Hippocampal formation (tissue), 2 donors: ENCODE measurements at regions not wholly inside any gene's neighbourhood (a gene's known extent, or its start where the extent isn't known, plus 50 kb on each side); places are given as distances from the start of the nearest gene placed in this dataset.
A peak's percentile ranks its signal among the peaks of the same experiment; 100 is the strongest.

Experiments
- DNase-seq, 2 donors: peaks; one replicate each; lab custom pipeline; 2025; lab: John Stamatoyannopoulos, UW

DNA sequence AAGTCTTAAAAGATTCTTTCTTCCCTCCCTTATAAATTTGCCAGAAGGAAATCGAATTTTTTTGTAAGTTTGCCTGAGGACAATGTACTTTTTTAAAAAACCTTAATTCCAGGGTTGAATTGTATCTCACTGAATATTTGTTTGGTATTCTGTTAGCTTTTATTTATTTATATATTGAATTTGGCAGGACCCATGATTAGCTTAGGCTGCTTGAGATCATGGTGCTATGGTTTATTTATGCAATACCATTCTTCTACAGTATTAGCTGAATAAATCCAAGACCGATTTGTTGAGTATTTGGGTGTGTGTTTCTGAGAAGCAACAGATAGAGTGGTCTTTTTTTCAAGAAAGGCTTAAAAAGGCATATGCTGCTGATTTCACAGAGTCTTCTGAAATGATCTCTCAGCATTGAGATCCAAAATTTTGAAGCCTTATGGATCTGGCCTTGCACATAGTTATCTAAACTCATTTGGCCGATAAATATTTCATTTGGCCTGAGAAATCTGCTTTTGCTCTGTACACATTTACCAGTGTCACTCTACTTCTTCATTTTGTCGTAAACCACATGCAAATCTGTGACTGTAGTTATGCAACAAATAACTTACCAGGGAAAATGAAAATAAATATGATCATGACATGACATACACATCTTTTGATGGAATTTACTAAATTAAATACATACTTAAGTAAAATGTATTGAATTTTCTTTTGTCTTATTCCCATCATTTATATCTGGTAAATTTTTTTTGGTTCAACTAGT lies 265.8 kb upstream of the FLRT2 start:
- no peak for DNase-seq

DNA sequence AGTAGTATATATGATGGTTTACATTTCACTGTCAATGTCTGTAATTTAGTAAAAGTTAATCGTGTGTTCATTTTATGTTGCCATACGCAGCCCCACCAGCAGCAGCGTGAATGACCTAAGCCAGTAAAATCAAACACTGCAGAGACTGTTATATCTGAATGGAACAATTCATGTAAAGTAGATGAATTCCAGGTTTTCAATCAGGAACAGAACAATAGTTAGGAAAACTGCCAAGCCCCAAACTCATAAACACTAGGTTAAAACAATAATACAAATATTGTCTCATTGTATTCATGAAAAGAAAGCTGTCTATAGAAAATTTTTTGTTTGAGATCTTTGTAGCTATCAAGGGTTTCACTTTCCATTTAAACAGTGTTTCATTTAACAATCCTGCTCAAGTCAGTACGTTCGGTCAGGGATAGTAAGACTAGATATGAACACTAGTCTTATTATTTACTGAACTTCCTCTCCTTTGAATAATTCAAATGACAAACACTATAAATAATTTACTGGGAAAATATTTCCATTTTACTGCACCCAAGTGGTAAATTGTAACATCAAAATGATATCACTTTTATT lies 256.8 kb upstream of the FLRT2 start:
- peak in 1 of 2 donors; percentile 60 for DNase-seq

- DNase-seq = no peak
Observed at GRCh38 chr14:85273952-85274351, 256.0 kb upstream of the FLRT2 start.

DNA sequence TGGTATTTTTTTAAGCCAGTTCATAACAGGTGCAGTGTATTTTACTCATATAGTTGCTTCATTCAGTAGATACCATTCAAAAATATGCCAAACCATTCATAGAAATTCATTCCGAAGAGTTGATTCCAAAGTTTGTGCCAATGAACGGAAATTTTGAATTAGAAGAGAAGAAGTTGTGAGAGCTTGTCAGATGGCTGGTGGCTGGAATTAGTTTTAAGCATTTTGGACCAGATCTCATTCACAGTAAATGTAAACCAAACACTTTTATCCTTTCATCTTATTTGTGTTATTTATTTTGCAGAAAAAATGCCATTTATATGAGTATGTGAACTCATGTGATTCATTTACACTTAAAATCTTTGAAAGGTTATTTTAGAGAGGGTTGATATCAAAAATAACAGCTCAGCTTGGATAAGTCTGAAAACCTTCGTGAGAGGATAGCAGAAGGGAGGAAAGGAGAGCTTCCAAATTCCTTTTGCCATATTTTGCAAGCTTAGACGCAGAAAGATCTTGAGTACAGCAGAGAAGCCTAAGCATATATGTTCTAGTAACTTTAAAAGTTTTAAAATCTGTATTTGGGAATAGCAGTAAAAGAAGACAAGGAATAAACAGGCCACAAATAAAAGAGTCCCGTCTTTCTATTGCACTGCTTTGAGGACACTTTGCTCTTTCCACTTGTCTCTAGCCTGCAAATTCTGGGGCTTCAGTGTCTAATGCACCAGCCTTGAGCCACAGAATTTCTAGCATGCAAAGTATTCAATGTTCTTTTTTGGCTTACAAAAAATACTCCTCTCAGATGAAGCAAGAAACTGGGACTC lies 253.6 kb upstream of the FLRT2 start:
- DNase-seq = no peak

- DNase-seq = no peak
Observed at GRCh38 chr14:85276979-85277228, 253.0 kb upstream of the FLRT2 start.

DNA sequence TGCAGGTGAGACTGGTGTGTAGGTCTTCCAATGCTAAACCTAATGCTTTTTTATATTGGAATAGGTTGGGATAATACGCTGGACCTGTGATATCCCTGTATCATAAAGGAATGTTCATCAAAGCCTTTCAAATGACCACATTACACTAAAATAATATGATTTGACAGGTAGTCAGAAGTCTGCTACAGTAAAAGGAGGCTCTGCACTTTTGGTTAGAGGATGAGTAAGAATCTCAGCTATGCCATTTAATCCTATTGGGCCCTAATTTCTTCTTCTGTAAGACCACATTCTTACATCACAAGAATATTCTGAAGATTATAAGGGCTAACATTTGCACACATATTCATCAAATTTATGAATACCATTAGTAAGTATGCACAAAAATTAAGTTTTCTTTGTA lies 250.5 kb upstream of the FLRT2 start:
- no peak for DNase-seq

DNA sequence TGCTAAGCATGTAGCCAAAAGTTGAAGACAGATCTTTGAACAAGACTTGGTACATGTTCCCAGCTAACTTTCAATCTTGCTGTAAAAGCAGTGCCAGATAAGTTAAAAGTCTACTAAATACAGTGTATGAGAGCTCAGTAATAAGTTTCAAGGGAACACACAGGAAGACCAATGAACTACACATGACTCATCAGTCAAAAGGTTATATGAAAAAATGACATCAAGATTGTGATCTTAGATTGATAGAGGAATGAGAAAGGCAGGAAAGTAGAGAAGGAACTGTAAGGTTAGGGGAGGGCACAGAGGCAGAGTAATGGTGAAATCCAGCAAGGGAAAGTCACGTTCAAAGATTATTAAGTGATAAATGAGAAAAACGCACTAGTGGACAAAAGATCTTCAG lies 249.9 kb upstream of the FLRT2 start:
- no peak for DNase-seq

- DNase-seq = no peak
Observed at GRCh38 chr14:85281921-85282320, 248.0 kb upstream of the FLRT2 start.

DNA sequence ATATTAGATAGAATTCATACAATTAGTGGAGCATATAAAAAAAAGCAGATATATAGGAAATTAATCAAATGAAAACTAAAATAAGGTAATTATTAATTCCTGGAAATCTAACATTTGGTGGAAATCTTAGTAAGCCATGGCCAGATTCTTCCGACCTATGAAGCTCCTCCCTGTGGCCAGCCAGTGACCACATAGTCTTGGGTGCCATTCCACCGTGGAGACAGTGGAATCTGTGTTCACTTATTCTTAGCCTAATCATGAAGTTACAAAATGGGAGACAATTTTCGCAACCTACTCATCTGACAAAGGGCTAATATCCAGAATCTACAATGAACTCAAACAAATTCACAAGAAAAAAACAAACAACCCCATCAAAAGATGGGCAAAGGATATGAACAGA lies 241.9 kb upstream of the FLRT2 start:
- no peak for DNase-seq

DNA sequence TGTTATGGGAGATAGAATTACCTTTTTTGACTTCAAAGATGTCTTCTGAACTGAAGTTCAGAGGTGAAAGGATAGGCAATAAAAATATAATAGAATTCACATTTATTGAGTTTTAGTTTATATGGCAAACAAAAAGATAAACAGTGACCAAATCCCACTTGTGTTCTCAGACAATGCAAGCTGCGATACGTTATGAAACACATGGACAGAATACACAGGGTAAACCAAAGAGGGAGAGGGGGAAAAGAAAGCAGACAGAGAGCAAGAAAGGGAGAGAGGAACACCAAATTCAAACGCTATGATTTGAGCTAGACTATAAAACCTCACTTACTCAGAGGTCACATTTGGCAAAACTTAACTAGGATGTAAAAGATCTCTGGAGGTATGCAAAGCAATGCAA lies 238.2 kb upstream of the FLRT2 start:
- DNase-seq = no peak

GRCh38 chr14:85293612-85294234 lies 236.2 kb upstream of the FLRT2 start:
- DNase-seq = no peak

DNA sequence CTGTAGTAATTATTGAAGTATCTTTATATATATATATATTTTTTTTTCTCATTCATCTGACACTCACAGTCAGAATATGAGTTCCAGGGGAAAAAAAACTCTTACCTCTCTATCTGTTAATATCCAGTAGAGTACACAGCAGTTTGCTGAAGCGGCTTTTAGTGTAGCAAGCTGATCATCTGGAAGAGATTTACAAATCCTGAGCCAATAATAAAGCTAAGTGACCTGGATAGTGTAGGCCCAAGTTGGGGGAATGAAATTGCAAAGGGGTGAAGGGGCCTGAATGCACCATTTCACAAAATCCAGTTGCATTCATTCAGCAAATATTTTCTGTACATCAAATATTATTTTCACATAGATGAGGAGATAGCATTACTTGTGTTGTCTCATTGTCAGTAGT lies 234.6 kb upstream of the FLRT2 start:
- DNase-seq = no peak

- no peak for DNase-seq
Observed at GRCh38 chr14:85296456-85297210, 233.3 kb upstream of the FLRT2 start.

DNA sequence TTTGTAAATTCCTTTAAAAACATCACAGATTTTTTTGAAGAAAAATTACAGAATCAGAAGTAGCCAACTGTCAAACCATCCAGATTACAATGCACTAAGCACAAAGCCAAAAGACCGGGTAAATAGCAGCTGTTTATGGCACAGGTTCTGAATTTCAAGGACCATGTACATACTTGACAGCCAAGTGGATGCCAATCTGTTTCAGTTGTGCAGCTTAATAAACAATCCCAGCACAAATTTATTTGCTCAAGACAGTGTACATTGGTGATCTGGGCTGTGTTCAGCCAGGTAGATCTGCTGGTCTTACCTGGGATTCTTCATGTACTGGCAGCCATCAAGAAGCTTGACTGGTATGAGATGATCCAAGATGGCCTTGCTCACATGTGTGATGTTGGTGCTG lies 229.8 kb upstream of the FLRT2 start:
- DNase-seq = no peak

DNA sequence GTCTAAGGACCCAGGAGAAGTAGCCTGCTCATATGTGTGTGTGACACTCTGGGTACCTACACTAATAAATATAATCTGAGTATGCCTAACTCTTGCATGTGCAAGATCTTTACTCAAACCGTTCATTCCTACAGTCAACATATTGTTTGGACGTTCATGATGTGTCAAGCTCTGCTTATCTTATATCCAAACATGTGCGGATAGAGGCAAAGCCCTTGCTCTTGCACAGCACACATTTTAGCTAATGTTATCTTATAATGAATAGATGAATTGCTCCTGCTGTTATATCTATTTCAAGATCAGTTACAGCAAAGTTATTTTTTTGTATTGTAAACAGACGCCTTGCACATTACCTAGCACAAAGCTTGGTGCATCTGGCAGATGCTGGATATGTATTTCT lies 228.4 kb upstream of the FLRT2 start:
- DNase-seq = no peak

DNA sequence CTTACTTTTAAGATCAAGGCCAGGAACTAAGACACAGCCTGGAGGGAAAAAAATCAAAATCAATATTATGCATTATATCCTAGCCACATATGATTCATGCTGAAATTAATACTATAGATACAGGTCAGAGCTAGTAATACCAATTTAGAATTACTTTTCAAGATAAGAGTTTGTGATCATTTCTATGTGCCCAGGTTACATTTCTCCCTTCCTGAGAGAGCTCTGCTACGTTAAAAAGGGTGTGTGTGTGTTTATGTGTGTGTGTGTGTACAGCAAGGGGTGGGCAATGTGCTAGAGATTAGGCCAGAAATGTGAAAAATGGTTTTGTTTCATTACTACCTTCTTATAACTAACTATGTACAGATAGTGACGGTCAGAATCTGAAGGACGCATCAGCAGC lies 223.9 kb upstream of the FLRT2 start:
- no peak for DNase-seq

- DNase-seq = no peak
Observed at GRCh38 chr14:85308531-85309300, 221.2 kb upstream of the FLRT2 start.

DNA sequence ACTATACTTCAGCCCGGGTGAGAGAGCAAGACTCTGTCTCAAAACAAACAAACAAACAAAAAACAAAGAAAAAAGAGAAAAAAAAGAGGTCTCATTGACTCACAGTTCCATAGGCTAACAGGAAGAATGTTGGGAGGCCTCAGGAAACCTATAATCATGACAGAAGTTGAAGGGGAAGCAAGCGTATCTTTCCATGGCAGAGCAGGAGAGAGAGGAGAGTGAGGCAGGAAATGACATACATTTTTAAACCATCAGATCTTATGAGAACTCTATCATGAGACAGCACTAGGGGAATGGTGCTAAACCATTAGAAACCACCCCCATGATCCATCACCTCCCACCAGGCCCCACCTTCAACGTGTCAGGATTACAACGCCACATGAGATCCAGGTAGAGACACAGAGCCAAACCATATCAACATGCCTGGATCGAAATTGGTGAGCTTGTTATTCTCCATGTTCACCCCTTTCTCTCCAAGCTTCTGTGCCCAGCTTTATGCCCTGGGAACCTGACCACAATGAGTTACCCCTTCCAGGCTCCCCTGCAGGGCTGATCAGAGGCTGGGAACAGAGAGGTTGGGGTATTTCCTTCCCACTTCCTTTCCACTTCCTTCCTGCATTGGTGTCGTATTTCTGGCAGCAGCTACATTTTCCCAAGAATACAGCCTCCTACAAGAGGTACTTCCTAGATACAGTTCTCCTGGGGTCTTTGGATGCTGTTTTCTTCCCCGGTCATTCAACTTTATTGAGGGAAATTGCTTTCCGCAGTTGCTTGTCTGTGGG lies 219.3 kb upstream of the FLRT2 start:
- no peak for DNase-seq

GRCh38 chr14:85313560-85314207 lies 216.3 kb upstream of the FLRT2 start:
- no peak for DNase-seq

DNA sequence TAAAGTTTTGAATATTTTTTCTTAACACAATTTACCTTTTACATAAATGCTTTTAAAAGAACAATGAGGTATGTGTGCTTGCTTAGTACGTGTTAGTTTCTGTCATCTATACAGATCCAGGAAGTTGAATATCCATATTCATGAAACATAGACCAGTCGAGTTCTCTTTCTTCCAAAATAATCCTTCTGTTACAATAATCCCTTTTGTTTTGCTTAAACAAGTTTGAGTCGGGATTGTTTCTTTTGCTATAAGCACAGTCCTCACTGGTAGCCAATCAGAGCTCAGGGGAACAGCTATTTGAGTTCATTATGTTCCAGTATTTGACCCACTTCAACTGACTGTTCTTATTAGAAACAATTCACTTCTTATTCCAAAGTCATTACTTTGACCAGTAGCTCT lies 214.7 kb upstream of the FLRT2 start:
- DNase-seq = no peak
